Breast epithelium (tissue), 4 donors: ENCODE measurements at regions not wholly inside any gene's neighbourhood (a gene's known extent, or its start where the extent isn't known, plus 50 kb on each side); places are given as distances from the start of the nearest gene placed in this dataset.

Experiments used
- DNase-seq, 2 donors: peaks; one replicate each; pipeline ENCODE4 v3.0.0-alpha.2; 2019; ENCODE audit warnings: low spot score in 2 of 2
- H3K27ac ChIP-seq, 2 donors: fragments of 200-600 bp; sonication (generic) in 1 of 2; one replicate each; pipeline ENCODE4 v1.5.1; 2016 to 2019; ENCODE audit warnings: mild to moderate bottlenecking in 1 of 2
- H3K27me3 ChIP-seq, 2 donors: fragments of 200-600 bp; sonication (generic) in 1 of 2; one replicate each; pipeline versions ENCODE4 v1.5.1 to v1.6.0; 2017 to 2019; ENCODE audit warnings: control low read depth in 1 of 2, mild to moderate bottlenecking in 1 of 2
- H3K36me3 ChIP-seq: fragments of 200-600 bp; one replicate; pipeline ENCODE4 v1.5.1; 2019
- H3K4me1 ChIP-seq, 2 donors: fragments of 200-600 bp; sonication (generic); one replicate each; pipeline ENCODE4 v1.5.1; 2016 to 2019; ENCODE audit warnings: control low read depth in 1 of 2
- H3K4me3 ChIP-seq, 3 donors: fragments of 200-600 bp; sonication (generic); 1 replicate in 2 of 3; 2 replicates in 1 of 3; pipeline ENCODE4 v1.5.1; 2016 to 2019; ENCODE audit warnings: mild to moderate bottlenecking in 3 of 3, moderate library complexity in 2 of 3
- H3K9me3 ChIP-seq, 2 donors: fragments of 200-600 bp; sonication (generic) in 1 of 2; one replicate each; pipeline ENCODE4 v1.5.1; 2016 to 2019; ENCODE audit warnings: control low read depth in 1 of 2
- CTCF ChIP-seq, 3 donors: fragments of 450-650 bp; IDR thresholded peaks; one replicate each; pipeline ENCODE4 v1.5.1; 2016 to 2017; ENCODE audit warnings: antibody characterized with exemption in 3 of 3, mild to moderate bottlenecking in 3 of 3, moderate library complexity in 3 of 3
- POLR2A ChIP-seq: fragments of 450-650 bp; IDR thresholded peaks from one replicate; pipeline ENCODE4 v1.6.1; 2016; ENCODE audit warnings: antibody characterized with exemption, mild to moderate bottlenecking, moderate library complexity
- POLR2AphosphoS5 ChIP-seq, 3 donors: sonication (generic); formaldehyde crosslinking; IDR thresholded peaks; one replicate each; pipeline ENCODE4 v1.6.1; 2017; ENCODE audit warnings: antibody characterized with exemption in 3 of 3
- intact Hi-C: fragments of 100-400 bp; cut with DNase I; formaldehyde crosslinking; loops from one replicate; pipeline ENCODE4 v1.15.1; 2023; ENCODE audit warnings: low total_unique reads

GRCh38 chr9:96131825-96132224 lies 170.2 kb downstream of the HSD17B3 start:
- intact Hi-C loops = no loop called here
- Histone ChIP-seq H3K27me3 (no peaks in the 10 kb centered on the region), H3K4me3 (no peak overlapping the region), H3K4me1 (no peaks in the 10 kb centered on the region), H3K27ac (no peak overlapping the region), H3K36me3 (no peaks in the 10 kb centered on the region), H3K9me3 (no peaks in the 10 kb centered on the region)
- DNase-seq = no peak
- TF ChIP-seq CTCF (IDR thresholded peaks at IDR 0.05) (no peak), POLR2A (no peak), POLR2AphosphoS5 (IDR thresholded peaks at IDR 0.05) (no peak)

GRCh38 chr9:96130970-96131369 lies 171.0 kb downstream of the HSD17B3 start:
- Histone ChIP-seq H3K36me3 (no peaks in the 10 kb centered on the region), H3K9me3 (no peaks in the 10 kb centered on the region), H3K27ac (no peak overlapping the region), H3K4me3 (no peak overlapping the region), H3K4me1 (no peaks in the 10 kb centered on the region), H3K27me3 (no peaks in the 10 kb centered on the region)
- no peak for DNase-seq
- TF ChIP-seq CTCF (IDR thresholded peaks at IDR 0.05) (no peak), POLR2AphosphoS5 (IDR thresholded peaks at IDR 0.05) (no peak), POLR2A (no peak)
- intact Hi-C loops = no loop called here

DNA sequence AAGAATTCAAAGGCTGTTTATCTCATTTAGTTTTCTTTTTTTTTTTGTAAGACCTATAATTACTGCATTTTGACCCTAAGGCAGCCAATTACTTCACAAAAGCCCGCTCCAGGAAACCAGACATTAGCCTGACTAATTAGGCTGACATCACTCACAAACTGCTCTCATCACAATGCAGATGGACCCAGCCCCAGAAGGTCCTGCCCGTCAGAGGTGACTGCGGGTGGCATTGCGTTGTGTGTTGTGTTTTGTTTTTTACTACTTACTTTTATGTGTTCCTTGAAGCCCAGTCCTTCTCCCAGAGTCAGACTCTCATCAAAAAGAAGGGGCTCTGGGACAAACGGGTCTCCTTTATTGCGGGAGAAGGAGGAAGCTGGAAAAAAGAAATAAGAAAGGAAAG lies 172.2 kb downstream of the HSD17B3 start:
- intact Hi-C loops = no loop called here
- H3K36me3 ChIP-seq = no peaks in the 10 kb centered on the region
- H3K27ac ChIP-seq = no peak overlapping the region
- no peaks in the 10 kb centered on the region for H3K4me1 ChIP-seq
- TF ChIP-seq CTCF (IDR thresholded peaks at IDR 0.05) = no peak
- TF ChIP-seq POLR2A = no peak
- TF ChIP-seq POLR2AphosphoS5 (IDR thresholded peaks at IDR 0.05) = no peak
- DNase-seq = no peak
- H3K27me3 ChIP-seq = no peaks in the 10 kb centered on the region
- no peaks in the 10 kb centered on the region for H3K9me3 ChIP-seq
- H3K4me3 ChIP-seq = no peak overlapping the region

GRCh38 chr9:96128880-96129279 lies 173.1 kb downstream of the HSD17B3 start:
- TF ChIP-seq POLR2A (no peak), POLR2AphosphoS5 (IDR thresholded peaks at IDR 0.05) (no peak), CTCF (IDR thresholded peaks at IDR 0.05) (no peak)
- Histone ChIP-seq H3K9me3 (no peaks in the 10 kb centered on the region), H3K36me3 (no peaks in the 10 kb centered on the region), H3K4me1 (no peaks in the 10 kb centered on the region), H3K27me3 (no peaks in the 10 kb centered on the region), H3K4me3 (no peak overlapping the region), H3K27ac (no peak overlapping the region)
- intact Hi-C loops = no loop called here
- DNase-seq = no peak

- DNase-seq = no peak
- Histone ChIP-seq H3K27ac (no peak overlapping the region), H3K4me3 (no peak overlapping the region), H3K27me3 (no peaks in the 10 kb centered on the region), H3K9me3 (no peaks in the 10 kb centered on the region), H3K36me3 (no peaks in the 10 kb centered on the region), H3K4me1 (no peaks in the 10 kb centered on the region)
- intact Hi-C loops = no loop called here
- no peak for TF ChIP-seq POLR2A
- TF ChIP-seq POLR2AphosphoS5 (IDR thresholded peaks at IDR 0.05) = no peak
- no peak for TF ChIP-seq CTCF (IDR thresholded peaks at IDR 0.05)
Measured at GRCh38 chr9:96126321-96126881, 175.6 kb downstream of the HSD17B3 start.
